ENCODE measurements at regions not wholly inside any gene's neighbourhood (a gene's known extent, or its start where the extent isn't known, plus 50 kb on each side); places are given as distances from the start of the nearest gene placed in this dataset. TPM values are rescaled to one million over a fixed set of nuclear protein-coding genes. Genes with fewer than 3 reads are reported as not detected.

GRCh38 chrX:140949233-140949632 is 53.2 kb upstream of the SPANXB1 start:
- no peaks in the 10 kb centered on the region for H3F3A ChIP-seq (ENCODE audit: low read depth)
- no peak overlapping the region for H3K27ac ChIP-seq
- H3K9ac ChIP-seq = no peak overlapping the region
- H3K79me2 ChIP-seq (ENCODE audit: low read depth) = no peaks in the 10 kb centered on the region
- no peak overlapping the region for H3K4me2 ChIP-seq
- H3K9me3 Mint-ChIP-seq = peaks cover 3% of the 10 kb centered on the region
- no peak overlapping the region for H3K4me3 ChIP-seq
- no peak overlapping the region for H3K4me3 Mint-ChIP-seq
- H3K36me3 Mint-ChIP-seq = no peaks in the 10 kb centered on the region
- no peaks in the 10 kb centered on the region for H4K20me1 ChIP-seq (ENCODE audit: low read depth)
- no peak for TF ChIP-seq EZH2phosphoT487 (IDR thresholded peaks at IDR 0.05)
- TF ChIP-seq EZH2 (IDR thresholded peaks at IDR 0.05) = no peak
- TF ChIP-seq CTCF (IDR thresholded peaks at IDR 0.05) = no peak
- no peaks in the 10 kb centered on the region for H3K27me3 ChIP-seq
- peaks cover 5% of the 10 kb centered on the region for H3K27me3 Mint-ChIP-seq (ENCODE audit: insufficient read depth, low read depth)
- H2AFZ ChIP-seq (replicated peaks) = no peak overlapping the region
- no peaks in the 10 kb centered on the region for H3K4me1 ChIP-seq
- H3K36me3 ChIP-seq = no peaks in the 10 kb centered on the region
- no peak for DNase-seq (ENCODE audit: low spot score)
- no peaks in the 10 kb centered on the region for H3K4me1 Mint-ChIP-seq
- no peaks in the 10 kb centered on the region for H3K9me3 ChIP-seq (ENCODE audit: low read depth)
- no peak overlapping the region for H3K27ac Mint-ChIP-seq

Small RNAs in the stretch of these regions (microRNA-seq; reads per million reads assigned to microRNA genes)
- gene MIR320D2 = not detected

Small RNAs in the stretch of these regions (small RNA-seq; reads per million reads assigned to genes)
- gene MIR320D2 = not detected
